GM21367 (cell line): ENCODE measurements at regions not wholly inside any gene's neighbourhood (a gene's known extent, or its start where the extent isn't known, plus 50 kb on each side); places are given as distances from the start of the nearest gene placed in this dataset.
"Not testable (repeated sequence)": the region's sequence is repeated elsewhere in the genome, so short reads cannot be mapped to it uniquely, and the experiment has no call there.

Experiments
- ATAC-seq: cut with Tn5 transposase; IDR thresholded peaks from one replicate; pipeline ENCODE4 v1.9.1; 2021; ENCODE audit not compliant: unreplicated experiment

DNA sequence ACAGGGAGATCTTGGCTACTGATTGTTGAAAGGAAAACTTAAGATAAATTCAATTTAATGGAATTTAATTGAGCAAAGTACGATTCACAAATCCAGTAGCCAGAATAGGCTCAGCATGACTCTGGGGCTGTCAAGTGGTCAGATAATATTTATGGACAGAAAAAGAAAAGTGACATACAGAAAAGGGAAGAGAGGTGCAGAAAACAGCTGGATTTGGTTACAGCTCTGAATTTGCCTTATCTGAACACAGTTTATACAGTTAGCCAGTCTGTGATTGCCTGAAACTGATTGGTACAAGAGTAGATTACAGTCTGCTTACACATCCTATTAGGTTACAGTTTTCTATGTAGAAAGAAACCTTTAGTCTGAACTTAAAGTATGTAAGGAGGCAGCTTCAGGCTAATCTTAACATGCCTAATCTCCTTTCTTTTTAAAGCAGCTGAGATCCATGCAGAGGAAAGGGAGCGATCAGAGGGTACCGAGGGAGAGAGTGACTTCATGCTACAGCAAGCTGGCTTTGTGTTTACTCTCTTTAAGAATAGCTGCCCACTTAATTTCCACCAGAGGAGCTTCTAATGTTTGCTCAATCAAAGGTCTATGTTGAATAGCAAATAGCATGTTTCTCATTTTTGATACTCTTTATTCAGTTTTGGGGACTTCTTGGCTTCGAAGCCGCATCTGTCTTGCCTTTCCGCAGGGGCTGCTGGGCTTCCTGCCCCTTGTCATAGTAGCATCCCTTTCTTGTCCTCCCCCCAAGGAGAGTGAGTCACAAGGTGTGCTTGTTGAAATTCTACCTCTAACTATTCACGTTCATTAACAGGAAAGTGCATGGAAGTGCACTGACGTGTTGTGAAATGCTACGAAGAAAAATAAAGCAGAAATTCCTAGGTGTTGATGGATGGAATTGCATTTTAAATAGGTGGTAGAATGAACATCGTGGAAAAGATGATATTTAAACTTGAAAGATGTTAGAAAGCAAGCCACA, 761.2 kb downstream of the TAF11L14 start:
- no peak for ATAC-seq

DNA sequence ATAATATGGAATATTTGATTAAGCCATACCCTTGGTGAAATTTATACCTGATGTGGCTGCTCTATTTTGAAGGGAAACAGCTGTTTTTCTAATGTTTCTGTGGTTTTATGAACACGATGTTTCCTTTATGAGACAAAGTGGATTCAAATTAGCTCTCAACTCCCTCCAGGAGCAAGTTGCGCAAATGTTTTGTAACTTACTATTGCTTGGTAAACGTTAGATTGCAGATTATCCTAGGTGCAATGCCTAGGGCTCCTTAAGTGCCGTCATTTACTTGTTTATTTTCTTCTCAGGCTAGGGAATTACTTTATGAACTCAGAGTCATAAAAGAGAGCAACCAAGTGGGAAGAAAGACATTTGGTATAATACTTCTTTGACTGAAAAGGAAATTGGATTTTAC, 763.1 kb downstream of the TAF11L14 start:
- ATAC-seq, result no peak

DNA sequence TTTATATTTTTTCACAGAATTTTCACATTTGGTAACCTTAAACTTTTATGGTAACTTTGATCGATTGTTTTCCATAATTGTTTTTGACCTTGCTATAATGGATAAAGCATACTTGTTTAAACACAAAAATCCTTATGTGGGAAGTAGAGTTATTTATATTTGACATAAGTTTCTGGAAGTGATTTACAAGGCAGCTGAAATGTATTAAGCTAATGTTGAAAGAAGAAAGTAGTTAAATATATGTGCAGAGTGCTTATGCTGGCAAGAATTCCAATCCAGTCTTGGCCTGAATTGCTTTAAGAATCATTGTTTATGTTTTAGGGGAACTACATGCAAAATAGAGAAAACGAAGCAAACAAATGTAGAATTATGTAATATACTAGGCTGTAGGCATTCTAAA, 763.6 kb downstream of the TAF11L14 start:
- ATAC-seq, result no peak

DNA sequence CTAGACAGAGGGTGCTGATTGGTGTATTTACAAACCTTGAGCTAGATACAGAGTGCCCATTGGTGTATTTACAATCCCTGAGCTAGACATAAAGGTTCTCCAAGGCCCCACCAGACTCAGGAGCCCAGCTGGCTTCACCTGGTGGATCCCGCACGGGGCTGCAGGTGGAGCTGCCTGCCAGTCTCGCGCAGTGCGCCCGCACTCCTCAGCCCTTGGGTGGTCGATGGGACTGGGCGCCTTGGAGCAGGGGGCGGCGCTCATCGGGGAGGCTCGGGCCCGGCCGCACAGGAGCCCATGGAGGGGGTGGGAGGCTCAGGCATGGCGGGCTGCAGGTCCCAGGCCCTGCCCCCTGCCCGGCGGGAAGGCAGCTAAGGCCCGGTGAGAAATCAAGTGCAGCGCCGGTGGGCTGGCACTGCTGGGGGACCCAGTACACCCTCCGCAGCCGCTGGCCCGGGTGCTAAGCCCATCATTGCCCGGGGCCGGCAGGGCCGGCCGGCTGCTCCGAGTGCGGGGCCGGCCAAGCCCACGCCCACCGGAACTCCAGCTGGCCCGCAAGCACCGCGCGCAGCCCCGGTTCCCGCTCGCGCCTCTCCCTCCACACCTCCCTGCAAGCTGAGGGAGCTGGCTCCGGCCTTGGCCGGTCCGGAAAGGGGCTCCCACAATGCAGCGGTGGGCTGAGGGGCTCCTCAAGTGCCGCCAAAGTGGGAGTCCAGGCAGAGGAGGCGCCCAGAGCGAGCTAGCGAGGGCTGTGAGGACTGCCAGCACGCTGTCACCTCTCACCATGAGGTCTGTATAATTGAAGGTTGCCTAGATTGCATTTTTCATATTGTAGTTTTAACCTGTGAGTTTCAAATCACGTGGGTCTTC, 765.4 kb downstream of the TAF11L14 start:
- not testable (repeated sequence) for ATAC-seq

DNA sequence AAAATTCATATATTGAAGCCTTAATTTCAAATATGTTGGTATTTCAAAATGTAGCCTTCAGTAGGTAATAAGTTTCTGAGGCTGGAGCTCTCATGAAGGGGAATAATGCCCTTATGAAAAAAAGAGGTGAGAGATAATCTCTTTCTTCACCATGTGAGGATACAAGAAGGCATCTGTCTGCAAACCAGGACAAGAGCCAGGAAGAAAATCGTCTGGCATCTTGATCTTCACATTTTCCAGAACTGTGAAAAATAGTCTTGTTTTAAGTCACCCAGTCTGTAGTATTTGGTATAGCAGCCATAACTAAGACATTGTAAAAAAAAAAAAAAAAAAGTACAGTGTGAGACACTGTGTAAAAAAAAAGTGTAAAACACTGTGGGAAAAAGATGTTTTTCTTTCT, 768.9 kb downstream of the TAF11L14 start:
- no peak for ATAC-seq

DNA sequence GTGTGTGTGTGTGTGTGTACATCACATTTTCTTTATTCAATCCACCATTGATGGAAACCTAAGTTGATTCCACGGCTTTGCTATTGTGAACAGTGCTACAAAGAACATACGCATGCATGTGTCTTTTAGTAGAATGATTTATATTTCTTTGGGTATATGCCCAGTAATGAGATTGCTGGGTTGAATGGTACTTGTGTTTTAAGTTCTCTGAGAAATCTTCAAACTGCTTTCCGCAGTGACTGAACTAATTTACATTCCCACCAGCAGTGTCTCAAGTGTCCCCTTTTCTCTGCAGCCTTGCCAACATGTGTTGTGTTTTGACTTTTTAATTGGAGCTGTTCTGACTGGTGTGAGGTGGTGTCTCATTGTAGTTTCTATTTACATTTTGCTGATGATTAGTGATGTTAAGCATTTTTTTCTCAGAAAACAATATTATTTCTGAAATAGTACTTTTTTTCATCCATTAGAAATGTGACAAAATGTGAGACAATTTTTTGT, 769.7 kb downstream of the TAF11L14 start:
- no peak for ATAC-seq

DNA sequence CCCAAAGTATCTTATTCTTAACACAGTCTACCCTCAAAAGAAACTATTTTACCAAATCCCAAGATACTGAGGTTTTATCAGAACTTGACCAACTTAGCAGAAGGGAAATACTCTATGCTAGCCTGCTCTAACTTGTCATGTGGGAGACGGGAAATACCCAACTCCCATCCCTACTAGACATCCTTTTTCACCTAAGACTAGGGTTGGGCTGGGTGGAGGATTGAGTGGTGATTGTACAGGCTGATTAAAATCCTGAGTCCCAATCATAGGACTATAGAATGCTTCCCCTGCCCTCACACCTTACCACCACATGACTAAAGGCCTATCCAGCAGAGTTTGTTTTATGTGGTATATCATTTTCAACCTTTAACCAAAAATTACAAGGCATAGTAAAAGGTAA, 786.5 kb downstream of the TAF11L14 start:
- ATAC-seq, result no peak

DNA sequence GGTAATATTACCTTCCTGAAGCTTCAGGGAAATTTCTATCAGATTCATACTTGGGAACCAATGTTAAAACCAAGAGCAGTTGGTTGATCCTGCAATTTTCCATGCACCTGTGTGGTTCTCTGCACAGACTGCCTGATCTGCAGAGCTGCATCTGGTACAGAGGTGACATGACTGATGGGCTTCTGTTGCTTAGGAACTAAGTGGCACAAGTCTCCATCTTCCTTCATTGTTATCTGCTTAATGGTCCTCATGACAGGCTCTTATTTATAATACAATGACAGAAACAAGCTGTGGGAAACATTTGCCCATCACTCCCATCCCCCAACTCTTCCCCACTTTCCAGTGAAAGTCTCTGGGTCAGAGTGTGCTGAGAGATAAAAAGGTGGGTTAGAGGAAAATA, 799.1 kb downstream of the TAF11L14 start:
- ATAC-seq, result no peak

DNA sequence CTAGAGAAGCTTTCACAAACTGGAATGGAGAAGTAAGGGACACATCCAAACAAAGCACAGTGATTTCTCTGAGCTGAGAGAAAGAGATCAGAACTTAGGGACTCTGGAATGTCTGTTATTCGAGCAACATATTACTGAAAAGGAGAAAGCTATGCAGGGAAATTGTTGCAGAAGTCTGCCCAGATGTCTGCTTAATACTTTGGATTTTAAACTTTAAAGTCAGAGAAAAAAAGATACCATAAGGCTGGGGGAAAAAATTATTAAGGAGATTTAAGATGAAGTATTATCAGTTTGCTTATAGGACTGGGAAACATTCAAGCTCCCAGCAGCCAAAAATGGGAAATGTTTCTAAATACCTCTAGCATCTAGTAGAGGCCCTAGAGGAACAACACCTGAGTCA, 803.9 kb downstream of the TAF11L14 start:
- ATAC-seq, result no peak

DNA sequence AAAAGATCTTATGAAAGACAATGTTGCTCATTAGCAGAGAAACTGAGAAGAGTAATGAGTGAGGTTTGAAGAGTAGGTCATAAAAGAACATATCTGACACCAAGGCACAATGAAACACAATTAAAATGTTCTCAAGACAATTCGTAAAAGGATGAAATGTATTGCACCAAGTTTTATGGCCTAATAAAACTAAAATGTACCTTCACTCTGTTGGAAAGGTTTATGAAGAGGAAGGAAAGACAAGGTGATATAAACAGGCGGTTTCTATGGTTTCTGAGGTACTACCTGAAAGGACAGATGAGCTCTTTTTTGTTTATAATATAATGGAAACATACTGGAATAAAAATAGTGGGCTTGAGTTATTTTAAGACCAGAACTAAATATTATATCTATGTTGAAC, 821.3 kb downstream of the TAF11L14 start:
- ATAC-seq, result no peak

DNA sequence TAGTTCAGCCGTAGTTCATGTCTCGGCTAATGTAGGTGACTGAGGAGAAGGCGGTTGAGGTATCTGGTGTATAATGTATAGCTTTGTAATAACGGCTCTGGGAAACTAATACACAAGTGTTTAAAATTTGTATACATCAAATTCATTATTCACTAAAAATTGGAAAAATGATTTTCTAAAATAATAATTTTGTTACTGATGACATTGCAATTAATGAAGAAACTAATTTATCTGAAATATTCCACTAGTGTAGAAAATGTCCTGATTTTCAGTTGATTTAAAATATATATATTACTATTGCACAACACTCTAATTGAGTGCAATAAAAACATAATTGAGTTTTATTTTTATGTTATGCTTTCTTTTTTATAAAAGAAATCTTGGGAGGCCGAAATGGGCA, 823.0 kb downstream of the TAF11L14 start:
- no peak for ATAC-seq

DNA sequence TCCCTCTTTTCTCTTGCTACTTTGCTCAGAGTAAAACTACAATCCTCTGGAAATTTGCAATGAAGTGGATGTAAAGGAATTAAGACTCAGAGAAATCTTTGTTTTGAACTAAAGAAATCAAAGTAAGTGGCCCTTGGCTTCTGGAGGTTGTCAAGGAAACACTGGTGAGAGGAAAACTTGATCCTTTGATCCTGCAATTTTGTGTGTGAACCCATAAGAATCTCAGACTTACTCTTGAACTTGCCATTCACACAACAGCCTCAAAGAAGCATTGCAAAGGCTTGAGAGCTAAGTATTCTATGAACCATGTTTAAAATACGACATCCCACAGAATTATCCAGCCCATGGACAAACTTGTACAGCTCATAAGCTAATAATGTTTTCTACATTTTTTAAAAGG, 827.5 kb downstream of the TAF11L14 start:
- no peak for ATAC-seq

DNA sequence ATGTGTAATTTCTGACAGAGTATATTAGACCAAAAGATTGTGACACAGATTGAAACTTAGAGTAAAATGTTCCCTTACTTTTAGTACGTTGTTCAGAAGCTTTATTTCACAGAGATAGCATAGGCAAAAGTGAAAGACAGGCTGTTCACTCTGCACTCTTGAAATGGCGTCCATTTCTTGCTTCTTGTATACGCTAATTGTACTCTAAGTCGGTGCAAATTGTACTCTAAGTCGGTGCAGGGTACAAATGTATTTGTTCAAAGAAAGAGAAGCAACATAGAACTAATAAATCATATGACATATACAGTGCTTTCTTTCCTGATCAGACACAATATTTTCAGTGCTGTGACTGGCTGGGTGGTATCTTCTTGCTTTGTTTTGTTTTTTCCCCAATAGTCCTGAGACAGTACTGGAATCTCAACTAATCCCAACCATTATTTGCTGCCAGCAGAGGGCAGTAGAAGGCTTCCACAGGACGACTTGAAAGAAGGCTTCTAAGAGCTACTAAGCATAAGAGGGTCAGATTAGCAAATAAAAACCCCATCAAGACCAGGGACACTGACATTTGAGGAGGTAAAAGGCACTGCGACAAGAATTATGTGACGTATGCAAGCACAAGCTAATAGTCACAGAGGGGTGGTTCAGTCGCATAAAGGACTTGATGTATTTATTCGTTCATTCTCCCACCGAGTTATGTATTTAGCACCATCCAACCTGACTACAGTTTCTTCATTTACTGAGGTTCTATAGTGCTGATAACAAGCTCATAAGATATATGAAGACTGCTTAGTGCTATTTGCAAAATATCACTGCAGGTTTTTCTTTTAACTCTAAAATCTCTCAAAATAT, 831.8 kb downstream of the TAF11L14 start:
- ATAC-seq, result peak; percentile 86

DNA sequence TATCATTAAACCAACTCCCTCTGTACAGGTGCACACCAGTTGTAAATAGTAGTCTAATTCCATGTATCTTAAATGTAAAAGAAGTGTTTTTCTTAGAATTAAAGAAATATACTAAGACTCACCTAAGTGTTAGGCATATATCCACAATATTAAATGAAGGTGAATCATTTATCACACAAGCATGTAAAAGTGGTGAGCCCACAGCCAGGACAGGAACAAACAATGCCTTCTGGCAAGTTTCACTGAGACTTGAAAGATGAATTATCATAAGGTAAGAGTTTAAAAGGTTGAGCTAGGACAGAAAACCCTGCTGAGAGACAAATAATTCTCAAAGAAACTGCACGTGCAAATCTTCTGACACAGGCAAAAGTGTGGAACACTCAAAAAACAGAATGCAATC, 832.5 kb downstream of the TAF11L14 start:
- no peak for ATAC-seq

DNA sequence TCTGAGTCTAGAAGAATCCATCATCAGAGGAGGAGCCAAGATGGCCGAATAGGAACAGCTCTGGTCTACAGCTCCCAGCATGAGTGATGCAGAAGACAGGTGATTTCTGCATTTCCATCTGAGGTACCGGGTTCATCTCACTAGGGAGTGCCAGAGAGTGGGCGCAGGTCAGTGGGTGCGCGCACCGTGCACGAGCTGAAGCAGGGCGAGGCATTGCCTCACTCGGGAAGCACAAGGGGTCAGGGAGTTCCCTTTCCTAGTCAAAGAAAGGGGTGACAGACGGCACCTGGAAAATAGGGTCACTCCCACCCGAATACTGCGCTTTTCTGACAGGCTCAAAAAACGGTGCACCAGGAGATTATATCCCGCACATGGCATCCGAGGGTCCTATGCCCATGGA, 837.5 kb downstream of the TAF11L14 start:
- not testable (repeated sequence) for ATAC-seq

DNA sequence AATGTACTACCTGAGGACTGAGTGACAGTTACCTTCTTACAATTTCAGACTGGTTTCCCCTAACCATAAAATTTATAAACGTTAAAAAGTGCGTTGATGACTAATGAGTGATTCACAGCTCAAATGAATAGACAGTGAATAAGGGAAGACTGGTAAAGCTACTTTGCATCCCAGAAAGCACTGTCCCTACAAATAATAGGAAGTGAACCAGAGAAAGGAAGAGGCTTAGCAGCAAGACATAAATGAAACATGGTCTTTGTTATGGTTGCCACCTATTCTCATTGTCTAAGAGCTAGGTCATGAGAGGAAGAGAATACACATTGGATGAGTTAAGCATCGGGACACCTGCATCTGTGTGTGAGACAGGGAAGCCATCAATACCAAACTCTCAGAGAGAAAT, 849.2 kb downstream of the TAF11L14 start:
- ATAC-seq, result no peak

DNA sequence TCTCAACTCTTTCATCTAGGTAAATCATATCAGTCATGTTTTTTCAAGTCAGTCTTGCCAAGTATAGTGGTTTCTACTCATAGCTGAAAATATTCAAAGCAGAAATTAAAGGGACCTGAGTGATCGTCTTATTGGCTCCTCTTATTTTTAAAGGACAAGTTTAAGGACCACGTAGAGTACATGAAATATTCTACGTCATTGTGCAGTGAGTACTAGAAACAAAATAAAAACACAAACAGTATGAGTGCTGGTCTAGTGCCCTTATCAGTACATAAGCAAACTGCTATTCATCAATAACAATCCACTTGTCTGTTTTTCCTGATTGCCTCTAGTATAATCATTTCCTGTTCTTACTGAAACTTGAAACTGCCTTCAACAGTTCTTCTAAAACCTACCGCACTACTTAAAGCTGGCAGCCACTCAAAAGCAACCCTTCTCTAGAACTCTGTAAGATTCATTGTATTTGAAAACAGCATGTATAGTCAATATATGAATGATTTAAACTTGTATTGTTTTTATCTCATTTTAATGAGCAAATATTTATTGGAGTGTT, 853.7 kb downstream of the TAF11L14 start:
- ATAC-seq, result no peak

DNA sequence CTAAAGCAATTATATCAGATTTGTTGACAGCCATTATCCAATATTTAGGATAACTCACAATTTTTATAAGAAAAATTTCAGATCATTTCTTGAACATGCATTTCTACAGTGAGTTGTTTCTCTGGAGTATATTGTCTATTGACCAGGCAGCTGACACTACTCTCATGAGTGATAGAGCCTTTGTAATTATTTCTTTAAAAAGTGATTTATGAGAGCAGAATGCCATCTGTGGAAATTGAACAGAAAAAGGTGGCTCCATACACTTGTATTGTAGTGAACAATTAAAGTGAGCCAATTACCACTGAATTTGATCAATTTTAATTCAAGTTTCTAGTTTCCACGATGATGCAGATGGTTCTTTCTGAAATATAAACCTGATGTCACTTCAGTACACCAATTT, 855.4 kb downstream of the TAF11L14 start:
- ATAC-seq, result no peak

DNA sequence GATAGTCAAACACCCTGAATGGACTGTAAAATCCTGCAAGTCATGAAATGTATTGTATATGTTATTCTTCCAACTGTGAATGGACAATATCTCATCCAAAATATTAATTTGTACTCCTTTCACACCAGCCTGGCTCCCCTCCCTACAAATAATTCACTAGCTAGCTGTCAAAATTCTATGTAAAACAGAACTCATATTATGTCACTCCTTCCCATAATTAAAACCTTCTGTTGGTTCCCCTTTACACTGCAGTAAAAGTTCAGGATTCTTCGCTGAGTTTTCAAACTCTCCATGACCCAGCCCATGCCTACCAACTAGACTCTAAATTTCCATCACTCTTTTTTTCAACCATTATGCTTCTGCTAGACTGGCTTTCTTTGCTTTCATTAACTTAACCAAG, 857.1 kb downstream of the TAF11L14 start:
- ATAC-seq, result no peak

DNA sequence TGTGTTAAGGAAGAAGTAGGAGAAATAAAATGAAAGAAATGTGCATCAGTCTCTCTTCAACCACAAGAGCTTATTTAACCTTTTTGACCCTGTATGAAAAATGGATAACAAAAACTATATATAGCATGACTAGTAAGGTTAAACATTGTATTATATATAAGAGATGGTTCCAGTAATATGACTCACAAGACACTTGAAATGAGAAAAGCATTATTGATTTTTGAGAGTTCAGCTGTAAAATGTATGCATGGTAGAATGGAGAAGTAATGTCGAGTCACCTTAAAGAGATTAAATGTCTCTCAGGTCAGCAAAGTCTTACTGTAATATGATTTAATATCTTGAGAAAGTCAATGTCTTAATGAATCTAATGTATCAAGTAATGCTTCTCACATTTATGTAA, 860.9 kb downstream of the TAF11L14 start:
- ATAC-seq, result no peak

DNA sequence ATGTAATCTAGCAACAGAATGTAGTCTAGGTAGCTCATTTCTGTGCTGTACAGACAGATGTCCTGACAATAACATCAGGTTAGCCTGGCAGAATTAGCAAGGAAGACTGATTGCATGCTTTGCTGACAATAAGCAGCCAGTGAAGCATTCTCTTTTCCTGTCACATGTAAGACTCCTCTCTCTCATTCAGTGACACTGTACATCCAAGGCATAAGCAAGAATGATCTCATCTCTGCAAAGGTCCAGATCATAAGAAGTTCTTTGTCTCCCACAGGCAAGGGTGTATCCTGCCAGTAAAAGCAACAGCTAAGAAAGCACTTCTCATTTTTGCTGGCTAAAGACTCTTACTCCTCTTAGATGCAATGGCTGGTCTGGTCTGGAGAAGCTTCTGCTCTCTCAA, 861.8 kb downstream of the TAF11L14 start:
- ATAC-seq, result no peak
